AG10803 (cell line): ENCODE measurements at regions not wholly inside any gene's neighbourhood (a gene's known extent, or its start where the extent isn't known, plus 50 kb on each side); places are given as distances from the start of the nearest gene placed in this dataset.
A peak's percentile ranks its signal among the peaks of the same experiment; 100 is the strongest.

Experiments
- DNase-seq: peaks from one replicate; pipeline ENCODE4 v3.0.0; 2010; ENCODE audit warnings: low read depth
- H3K4me3 ChIP-seq: 2 replicates; pipeline ENCODE4 v1.5.1; 2011; ENCODE audit warnings: mild to moderate bottlenecking, low read length, control low read depth
- CTCF ChIP-seq: conservative IDR thresholded peaks from 2 replicates; pipeline ENCODE4 v1.5.1; 2011; ENCODE audit warnings: mild to moderate bottlenecking, low read length, control low read depth, inconsistent platforms

DNA sequence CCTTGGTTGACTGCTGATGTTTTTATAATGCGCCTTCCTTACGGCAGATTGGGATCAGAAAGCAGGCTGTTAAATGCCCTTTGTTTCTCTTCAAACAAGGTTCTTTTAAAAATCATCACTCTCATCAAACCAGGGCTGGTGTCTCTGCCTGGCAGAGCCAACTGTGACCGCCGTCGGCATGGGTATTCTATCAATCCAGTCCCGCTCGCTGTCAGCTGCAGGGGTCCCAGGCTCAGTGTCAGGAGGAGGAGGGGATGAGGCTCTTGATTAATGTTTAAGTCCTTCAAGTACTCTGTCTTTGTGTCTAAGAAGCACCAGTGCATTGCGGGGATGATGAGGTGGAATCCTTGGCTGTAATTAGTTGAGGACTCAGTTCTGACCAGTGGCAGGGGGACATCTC lies 348.1 kb downstream of the RNF144A start:
- no peak overlapping the region for H3K4me3 ChIP-seq
- DNase-seq, result no peak
- no peak for TF ChIP-seq CTCF

GRCh38 chr2:7269106-7269643 lies 352.0 kb downstream of the RNF144A start:
- no peak for DNase-seq
- no peak overlapping the region for H3K4me3 ChIP-seq
- TF ChIP-seq CTCF, result no peak

DNA sequence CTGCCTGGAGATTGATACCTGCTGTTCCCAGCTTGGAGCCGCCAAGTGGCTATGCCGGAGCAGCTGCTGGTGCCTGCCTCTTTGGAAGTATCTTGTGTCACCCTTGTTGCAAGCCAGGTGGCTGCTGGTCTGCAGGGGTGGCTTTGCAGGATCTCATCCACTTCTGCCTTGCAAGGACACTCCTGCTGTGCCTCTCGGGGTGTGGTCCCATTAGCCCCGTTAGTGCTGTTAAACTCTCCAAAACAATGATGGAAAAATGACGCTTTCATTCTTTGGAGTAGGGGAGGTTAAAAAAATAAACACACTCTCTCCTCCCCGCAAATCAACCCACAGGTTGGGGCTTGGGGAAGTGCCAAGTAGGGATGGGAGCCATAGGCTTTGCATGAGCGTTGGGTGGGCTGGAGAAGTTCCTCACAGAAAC lies 352.8 kb downstream of the RNF144A start:
- TF ChIP-seq CTCF, result no peak
- no peak overlapping the region for H3K4me3 ChIP-seq
- DNase-seq, result no peak

- no peak for TF ChIP-seq CTCF
- DNase-seq, result peak; percentile 80
- no peak overlapping the region for H3K4me3 ChIP-seq
Observed at GRCh38 chr2:7272210-7272609, 355.0 kb downstream of the RNF144A start.

- no peak for TF ChIP-seq CTCF
- DNase-seq, result no peak
- no peak overlapping the region for H3K4me3 ChIP-seq
Observed at GRCh38 chr2:7278984-7279383, 361.8 kb downstream of the RNF144A start.

DNA sequence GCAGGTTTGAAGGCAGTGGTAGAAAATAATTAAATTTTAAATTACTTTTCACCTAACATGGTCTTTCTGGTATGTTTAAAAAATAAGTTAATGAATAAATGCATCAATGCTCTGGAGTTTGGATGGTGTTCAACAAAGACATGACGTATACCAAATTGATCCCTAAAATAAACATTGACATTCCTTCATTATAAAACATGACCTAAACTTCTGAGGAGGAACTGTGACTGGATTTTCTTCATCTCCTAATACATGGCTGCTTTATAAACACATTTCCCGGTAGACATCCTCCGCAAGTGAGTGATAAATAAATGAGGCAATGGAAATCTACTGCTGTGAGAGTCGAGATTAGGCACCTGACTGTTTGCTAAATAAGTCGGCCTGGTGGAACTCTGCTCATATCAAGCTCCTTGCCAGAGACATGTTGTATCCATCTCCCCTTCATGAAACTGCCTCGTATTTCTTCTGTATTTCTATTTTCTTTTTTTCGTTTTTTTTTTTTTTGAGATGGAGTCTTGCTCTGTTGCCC lies 362.3 kb downstream of the RNF144A start:
- no peak overlapping the region for H3K4me3 ChIP-seq
- no peak for DNase-seq
- no peak for TF ChIP-seq CTCF

DNA sequence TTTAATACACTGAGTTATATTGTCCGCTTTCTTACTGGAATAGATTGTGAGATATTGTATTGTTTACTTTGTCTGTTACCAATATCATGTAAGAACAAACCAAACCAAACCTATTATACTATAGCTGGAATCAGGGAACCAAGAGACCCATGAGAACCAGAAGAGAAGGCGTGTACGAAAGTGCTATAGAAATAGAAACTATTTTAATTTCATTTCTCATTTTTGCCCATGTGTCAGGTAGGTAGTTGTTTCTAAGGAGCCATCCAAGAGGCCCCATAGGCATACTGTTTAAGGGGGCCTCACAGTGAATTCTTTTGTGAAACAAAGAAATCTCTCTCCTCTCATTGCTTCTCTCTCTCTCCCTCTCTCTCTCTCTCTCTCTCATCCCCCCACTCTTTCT lies 363.6 kb downstream of the RNF144A start:
- TF ChIP-seq CTCF, result no peak
- no peak overlapping the region for H3K4me3 ChIP-seq
- DNase-seq, result no peak
